ENCODE measurements at regions not wholly inside any gene's neighbourhood (a gene's known extent, or its start where the extent isn't known, plus 50 kb on each side); places are given as distances from the start of the nearest gene placed in this dataset.

- no peak for TF ChIP-seq CTCF (IDR thresholded peaks at IDR 0.05)
- no peak for TF ChIP-seq ZFX (IDR thresholded peaks at IDR 0.05; ENCODE audit: borderline replicate concordance)
Observed at GRCh38 chrX:80512924-80513323, 92.7 kb downstream of the TENT5D start.

All from 22Rv1 (cell line).